ENCODE measurements at regions not wholly inside any gene's neighbourhood (a gene's known extent, or its start where the extent isn't known, plus 50 kb on each side); places are given as distances from the start of the nearest gene placed in this dataset.

DNA sequence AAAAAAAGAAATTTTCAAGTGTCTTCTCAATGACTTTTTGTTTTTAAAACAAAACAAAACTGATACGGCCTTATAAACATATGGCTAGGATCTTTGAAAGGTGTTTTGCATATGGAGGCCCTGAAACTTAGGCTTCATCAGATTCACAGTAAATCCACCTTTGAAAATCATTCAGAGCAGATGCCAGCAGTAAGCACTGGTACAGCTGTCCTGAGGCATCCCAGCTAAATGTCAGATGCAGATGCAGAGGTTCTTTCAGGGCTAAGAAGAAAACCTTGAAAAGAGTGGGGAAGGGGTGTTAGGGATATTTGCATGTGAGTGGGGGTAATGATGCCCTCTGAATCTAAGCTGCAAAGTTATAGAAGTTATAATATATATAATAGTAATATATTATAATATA is 56.2 kb upstream of the GNG12 start:
- Mint-ChIP-seq H3K4me3 (ENCODE audit: unreplicated experiment) (no peak overlapping the region), H3K9me3 (ENCODE audit: unreplicated experiment) (no peaks in the 10 kb centered on the region), H3K27ac (ENCODE audit: low read depth, unreplicated experiment) (no peak overlapping the region), H3K4me1 (ENCODE audit: insufficient read depth, unreplicated experiment) (peaks cover 9% of the 10 kb centered on the region), H3K36me3 (ENCODE audit: insufficient read depth, unreplicated experiment) (no peaks in the 10 kb centered on the region), H3K27me3 (ENCODE audit: insufficient read depth, unreplicated experiment) (no peaks in the 10 kb centered on the region)
- DNase-seq (ENCODE audit: unreplicated experiment), result no peak
- BruUV-seq (replicated peaks), result no TSS peak
- POLR2A ChIA-PET, result no interaction called here
- intact Hi-C loops (cut with micrococcal nuclease), result no loop called here
- CTCF ChIA-PET, result interaction anchor here (0.6 to 0.7 kb wide), 2 partner anchors 99 to 506 kb away, joined by 3 read pairs; no protein-coding TSS in a partner anchor
- TF ChIP-seq CTCF (IDR thresholded peaks at IDR 0.05; ENCODE audit: unreplicated experiment), result no peak

DNA sequence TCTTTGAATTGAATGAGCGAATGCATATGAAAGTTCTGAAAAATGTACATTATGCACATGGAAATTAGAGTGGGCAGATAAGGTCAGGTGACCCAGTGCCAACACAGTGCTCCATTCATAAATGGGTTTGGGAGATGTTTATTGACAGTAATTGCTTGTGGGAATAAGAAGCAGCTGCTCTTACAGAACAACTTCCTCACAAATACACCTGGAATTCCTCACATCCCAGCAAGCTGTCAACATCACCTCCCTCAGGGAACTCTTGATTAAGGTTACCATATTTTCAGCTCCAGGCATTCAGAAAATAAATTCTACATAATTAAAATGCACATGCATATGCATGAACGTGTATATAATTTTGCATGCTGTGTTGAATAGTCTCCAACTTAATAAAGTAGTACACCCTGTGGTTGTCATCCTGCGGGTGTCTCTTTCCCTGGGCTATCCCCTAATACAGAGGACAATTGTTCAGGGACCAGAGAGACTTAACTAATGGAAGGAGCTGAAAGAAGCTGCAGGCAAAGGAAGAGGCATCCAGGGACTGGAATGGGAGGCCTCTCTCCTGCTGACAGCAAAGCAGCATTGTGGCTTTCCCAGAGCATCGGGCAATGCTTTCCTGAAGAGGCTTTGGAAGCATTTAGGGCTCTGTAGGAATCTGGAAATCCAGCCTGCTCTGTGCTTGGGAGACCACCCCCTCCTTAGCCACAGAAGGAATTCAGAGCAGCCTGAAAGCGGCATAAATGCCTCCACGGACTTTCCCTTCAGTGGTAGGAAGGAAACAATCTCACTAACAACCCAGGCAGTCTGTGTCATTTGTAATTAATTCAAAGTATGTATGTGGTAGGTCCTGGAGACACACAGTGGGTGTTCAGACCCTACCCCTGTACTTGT is 55.2 kb upstream of the GNG12 start:
- BruUV-seq (replicated peaks), result no TSS peak
- Mint-ChIP-seq H3K9me3 (ENCODE audit: unreplicated experiment) (no peaks in the 10 kb centered on the region), H3K27me3 (ENCODE audit: insufficient read depth, unreplicated experiment) (no peaks in the 10 kb centered on the region), H3K27ac (ENCODE audit: low read depth, unreplicated experiment) (no peak overlapping the region), H3K36me3 (ENCODE audit: insufficient read depth, unreplicated experiment) (no peaks in the 10 kb centered on the region), H3K4me3 (ENCODE audit: unreplicated experiment) (no peak overlapping the region), H3K4me1 (ENCODE audit: insufficient read depth, unreplicated experiment) (peaks cover 10% of the 10 kb centered on the region)
- no peak for TF ChIP-seq CTCF (IDR thresholded peaks at IDR 0.05; ENCODE audit: unreplicated experiment)
- ChIA-PET CTCF (interaction anchor here (0.9 kb wide), 1 partner anchor 24 kb away, joined by 3 read pairs; no protein-coding TSS in a partner anchor), POLR2A (interaction anchor here (0.8 kb wide), 1 partner anchor 16 kb away, joined by 5 read pairs; no protein-coding TSS in a partner anchor)
- no peak for DNase-seq (ENCODE audit: unreplicated experiment)
- intact Hi-C loops (cut with micrococcal nuclease), result no loop called here

GRCh38 chr1:67887146-67887545 is 53.9 kb upstream of the GNG12 start:
- H3K4me3 Mint-ChIP-seq (ENCODE audit: unreplicated experiment), result no peak overlapping the region
- H3K36me3 Mint-ChIP-seq (ENCODE audit: insufficient read depth, unreplicated experiment), result no peaks in the 10 kb centered on the region
- H3K27me3 Mint-ChIP-seq (ENCODE audit: insufficient read depth, unreplicated experiment), result no peaks in the 10 kb centered on the region
- no peak overlapping the region for H3K27ac Mint-ChIP-seq (ENCODE audit: low read depth, unreplicated experiment)
- POLR2A ChIA-PET, result no interaction called here
- no peak for DNase-seq (ENCODE audit: unreplicated experiment)
- no peak for TF ChIP-seq CTCF (IDR thresholded peaks at IDR 0.05; ENCODE audit: unreplicated experiment)
- H3K4me1 Mint-ChIP-seq (ENCODE audit: insufficient read depth, unreplicated experiment), result peaks cover 22% of the 10 kb centered on the region
- BruUV-seq (replicated peaks), result no TSS peak
- CTCF ChIA-PET, result interaction anchor here (0.9 kb wide), 1 partner anchor 23 kb away, joined by 3 read pairs; no protein-coding TSS in a partner anchor
- intact Hi-C loops (cut with micrococcal nuclease), result no loop called here
- no peaks in the 10 kb centered on the region for H3K9me3 Mint-ChIP-seq (ENCODE audit: unreplicated experiment)

DNA sequence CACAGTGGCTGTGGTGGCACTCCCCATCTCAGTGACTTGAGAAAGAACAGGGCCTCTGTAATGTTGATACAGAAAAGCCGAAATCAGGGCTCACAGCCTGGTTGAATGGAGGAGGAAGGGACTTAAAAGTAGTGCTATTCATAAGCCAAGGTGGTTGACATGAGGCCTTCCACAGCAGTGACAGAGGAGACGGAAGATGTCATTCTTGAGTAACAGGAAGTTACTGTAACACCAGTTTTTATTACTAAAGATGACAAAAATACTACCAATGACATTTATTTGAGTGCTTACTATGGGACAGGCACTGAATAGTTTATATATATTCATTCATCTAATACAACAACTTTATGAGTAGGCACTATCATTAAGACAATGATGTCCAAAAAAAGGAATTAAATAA is 52.8 kb upstream of the GNG12 start:
- H3K27me3 Mint-ChIP-seq (ENCODE audit: insufficient read depth, unreplicated experiment), result no peaks in the 10 kb centered on the region
- no TSS peak for BruUV-seq (replicated peaks)
- H3K4me1 Mint-ChIP-seq (ENCODE audit: insufficient read depth, unreplicated experiment), result peaks cover 22% of the 10 kb centered on the region
- no peak overlapping the region for H3K4me3 Mint-ChIP-seq (ENCODE audit: unreplicated experiment)
- no peak for DNase-seq (ENCODE audit: unreplicated experiment)
- intact Hi-C loops (cut with micrococcal nuclease), result no loop called here
- ChIA-PET CTCF (interaction anchor here (1.0 kb wide), 1 partner anchor 121 kb away, joined by 4 read pairs; no protein-coding TSS in a partner anchor), POLR2A (no interaction called here)
- no peak for TF ChIP-seq CTCF (IDR thresholded peaks at IDR 0.05; ENCODE audit: unreplicated experiment)
- no peaks in the 10 kb centered on the region for H3K9me3 Mint-ChIP-seq (ENCODE audit: unreplicated experiment)
- no peak overlapping the region for H3K27ac Mint-ChIP-seq (ENCODE audit: low read depth, unreplicated experiment)
- H3K36me3 Mint-ChIP-seq (ENCODE audit: insufficient read depth, unreplicated experiment), result no peaks in the 10 kb centered on the region

Data from MCF 10A (cell line).